GM18519 (cell line): ENCODE measurements at regions not wholly inside any gene's neighbourhood (a gene's known extent, or its start where the extent isn't known, plus 50 kb on each side); places are given as distances from the start of the nearest gene placed in this dataset.

Source experiments
- ATAC-seq: cut with Tn5 transposase; IDR thresholded peaks from one replicate; pipeline ENCODE4 v1.9.1; 2021; ENCODE audit warnings: mild to moderate bottlenecking, moderate library complexity; ENCODE audit not compliant: unreplicated experiment, low FRiP score

DNA sequence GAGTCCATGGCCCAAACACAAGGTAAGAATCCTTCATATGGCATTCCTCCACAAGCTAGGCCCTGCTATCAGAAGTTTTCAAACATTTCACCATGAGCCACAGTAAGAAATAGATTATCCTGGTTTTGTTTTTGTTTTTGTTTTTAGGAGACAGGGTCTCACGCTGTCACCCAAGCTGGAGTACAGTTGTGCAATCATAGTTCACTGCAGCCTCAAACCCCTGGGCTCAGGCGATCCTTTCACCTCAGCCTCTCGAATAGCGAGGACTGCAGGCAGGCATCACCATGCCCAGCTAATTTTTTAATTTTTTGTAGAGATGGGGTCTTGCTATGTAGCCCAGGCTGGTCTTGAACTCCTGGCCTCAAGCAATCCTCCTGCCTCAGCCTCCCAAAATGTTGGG, 218.8 kb downstream of the TOMM20 start:
- ATAC-seq: no peak

DNA sequence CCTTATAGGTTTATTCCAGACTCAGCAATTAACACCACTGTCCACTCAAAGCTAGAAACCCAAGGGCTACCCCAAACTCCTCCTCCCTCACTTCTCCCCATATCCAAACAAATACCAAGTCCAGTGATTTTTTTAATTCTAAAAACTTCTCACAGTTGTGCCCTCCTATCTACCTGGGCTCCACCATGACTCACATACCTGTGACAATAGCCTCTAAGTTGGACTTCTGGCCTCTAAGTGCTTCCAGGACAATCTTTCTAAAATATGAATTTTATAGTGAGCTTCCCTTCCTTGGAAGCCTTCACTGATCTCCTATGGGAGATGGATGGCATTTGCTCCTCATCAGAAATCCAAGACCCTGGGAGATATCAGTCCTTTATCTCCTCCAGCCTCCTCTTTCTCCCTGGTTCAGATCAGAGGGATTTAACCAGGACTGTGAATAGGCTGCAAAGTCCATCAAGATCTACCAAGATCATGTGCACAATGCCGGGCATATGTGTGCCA, 219.3 kb downstream of the TOMM20 start:
- no peak for ATAC-seq

DNA sequence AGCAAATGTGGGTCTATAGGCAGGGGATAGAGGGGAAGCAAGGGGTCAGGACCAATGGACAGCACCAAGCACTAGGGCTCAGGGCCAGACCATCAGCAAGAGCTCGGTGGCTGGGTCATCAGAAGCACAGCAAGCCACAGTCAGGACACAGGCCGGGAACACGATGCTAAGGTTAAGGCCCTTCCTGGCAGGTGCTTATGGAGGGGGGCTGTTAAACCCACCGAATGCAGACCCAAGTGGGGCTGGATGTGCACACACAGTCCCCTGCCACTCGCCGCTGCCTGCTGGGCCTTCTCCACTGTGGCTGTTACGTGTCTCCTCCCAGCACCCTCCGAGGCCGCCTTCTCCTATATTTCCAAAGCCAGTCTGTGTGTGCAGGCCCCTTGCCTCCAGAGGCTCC, 220.1 kb downstream of the TOMM20 start:
- no peak for ATAC-seq

DNA sequence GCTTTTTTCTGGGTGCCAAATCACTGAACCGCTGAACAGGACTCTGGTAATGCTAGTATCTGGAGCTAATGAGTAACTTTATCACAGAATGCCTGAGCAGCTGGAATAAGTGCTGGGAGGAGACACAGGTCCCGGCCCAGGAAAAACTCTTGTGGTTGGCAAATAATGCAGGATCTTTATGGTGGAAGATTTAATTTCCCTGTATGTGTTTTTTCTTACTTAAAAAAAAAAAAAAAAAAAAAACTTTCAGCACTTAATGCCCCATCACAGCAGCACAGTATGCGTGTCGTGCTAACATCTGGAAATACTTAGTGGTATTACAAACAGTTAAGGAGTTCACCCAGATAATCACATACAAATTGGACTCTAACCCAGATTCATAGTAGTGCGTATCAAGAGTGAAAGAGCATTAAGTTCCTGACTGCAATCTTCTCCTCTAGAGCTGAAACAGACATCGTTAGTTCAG, 220.7 kb downstream of the TOMM20 start:
- ATAC-seq: no peak

DNA sequence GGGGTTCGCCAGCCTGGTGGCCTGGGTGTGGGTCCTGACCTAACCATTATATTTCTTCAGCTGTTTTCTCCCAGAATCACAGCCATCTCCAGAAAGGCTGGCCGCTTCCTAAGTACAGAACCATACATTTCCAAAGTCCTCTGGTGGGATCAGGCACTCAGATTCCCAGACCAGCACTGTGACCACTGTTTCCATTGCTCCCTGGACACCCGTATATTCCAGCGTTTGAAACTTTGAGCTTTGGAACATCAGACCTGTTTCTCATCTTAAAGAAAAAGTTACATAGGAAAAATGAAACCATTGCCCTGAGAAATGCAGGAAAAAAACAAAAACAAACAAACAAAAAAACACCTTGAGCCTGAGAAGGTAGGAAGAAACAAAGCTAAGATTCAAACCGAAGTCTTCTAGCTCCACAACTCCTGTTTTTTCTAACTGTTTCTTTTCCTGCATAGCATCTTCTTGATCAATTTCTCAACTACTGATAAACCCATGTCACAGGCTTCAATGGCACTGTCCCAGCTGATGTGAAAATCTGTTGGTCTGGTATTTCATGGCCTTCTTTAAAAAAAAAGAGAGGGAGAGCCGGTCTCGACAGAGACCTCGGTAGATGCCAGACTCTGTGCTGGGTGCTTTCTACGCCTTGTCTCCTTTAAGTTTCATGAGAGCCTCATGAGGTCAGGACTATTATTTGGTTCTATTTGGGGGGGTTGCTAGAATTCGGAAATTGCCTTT, 221.3 kb downstream of the TOMM20 start:
- ATAC-seq: no peak

DNA sequence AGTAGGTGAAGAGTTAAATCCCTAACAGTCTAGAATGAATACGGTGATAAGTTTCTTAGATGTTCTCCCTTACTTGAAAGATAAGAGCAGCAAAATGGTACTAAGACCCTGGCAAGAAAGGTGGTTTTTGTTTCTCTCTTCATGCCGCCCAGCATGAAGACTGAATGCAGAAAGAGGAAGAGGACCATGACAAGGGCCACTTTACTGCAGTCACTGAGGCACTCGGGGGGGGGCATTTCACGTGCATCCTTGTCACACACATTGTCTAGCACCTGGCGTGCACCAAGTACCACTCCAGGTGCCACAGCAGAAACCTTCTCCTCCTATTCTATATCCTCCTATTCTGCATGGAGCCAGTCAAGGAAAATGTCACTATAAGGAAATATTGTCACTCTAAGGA, 222.0 kb downstream of the TOMM20 start:
- ATAC-seq: no peak

DNA sequence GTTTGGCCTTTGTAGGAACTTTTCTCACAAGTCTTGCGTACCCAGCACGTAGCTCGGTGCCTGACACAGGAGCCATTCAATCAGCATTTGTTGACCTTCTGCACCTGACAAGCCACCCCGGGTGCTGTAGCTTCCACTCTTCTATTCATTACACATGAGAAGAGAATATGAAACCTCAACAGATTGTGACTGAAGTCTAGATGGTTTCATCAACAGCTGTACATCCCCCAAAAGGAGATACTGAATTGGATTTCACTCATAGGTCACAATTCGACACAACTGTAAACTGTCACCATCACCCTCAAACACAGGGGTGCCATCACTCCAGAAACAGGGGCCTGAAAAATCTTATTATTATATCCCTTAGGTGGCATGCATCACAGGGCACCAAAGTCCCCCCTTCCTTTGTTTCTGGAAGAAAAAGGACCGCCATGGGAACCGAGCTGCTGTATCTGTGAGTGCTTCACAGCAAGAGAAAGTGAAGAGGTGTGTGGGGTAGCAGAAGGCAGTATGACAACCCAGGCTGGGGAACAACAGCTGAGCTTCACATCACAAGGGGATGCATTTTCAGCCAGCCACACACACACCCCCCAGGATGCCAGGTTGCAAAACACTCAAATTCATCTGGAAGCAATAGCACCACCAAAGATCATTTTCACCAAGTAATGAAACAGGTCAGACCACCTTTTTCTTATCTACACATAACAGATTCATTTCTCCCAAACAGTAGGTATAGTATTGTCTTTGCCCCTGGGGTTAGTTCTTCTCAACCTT, 225.7 kb downstream of the TOMM20 start:
- ATAC-seq: no peak

DNA sequence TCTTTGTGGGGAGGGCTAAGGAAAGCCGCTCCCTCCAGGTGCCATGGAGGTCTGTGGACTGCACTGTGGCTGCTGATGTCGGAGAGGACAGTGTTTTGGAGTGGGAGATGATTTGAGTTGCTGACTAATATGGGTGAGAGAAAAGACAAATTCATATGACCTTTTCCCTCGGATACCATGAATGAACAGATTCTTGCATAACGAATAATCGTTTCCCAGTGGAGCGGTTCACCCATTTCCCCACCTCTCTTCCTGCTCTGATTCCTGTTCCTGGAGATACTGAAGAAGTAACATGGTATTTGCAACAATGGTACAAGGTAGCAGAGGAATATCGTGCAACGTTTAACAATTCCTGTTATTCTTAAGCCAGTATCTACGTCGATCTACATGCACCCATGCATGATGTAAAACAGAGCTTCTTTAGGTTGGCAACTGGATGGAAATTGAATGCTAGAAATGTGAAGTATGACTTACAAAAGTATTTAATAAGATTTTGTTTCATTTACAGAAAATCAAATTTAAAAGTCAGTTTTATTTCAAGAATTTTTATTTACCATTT, 227.1 kb downstream of the TOMM20 start:
- no peak for ATAC-seq

DNA sequence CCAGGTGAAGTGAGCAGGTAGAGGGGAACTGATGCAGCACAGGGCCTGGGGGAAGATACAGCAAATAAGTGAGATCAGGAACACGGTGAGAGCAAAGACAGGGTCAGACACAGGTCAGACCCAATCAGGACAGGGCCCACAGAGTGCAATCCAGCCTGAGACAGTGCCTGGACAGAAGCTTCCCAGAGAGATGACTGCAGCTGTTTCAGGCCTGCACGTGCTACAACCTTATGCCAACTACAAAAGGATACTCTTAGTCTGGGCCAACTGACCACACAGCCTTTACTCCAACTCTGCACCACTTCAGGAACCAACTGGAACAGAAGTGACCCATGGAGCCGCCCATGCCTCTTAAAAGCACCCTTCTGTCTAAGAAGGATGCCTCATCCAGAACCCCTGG, 228.0 kb downstream of the TOMM20 start:
- no peak for ATAC-seq

DNA sequence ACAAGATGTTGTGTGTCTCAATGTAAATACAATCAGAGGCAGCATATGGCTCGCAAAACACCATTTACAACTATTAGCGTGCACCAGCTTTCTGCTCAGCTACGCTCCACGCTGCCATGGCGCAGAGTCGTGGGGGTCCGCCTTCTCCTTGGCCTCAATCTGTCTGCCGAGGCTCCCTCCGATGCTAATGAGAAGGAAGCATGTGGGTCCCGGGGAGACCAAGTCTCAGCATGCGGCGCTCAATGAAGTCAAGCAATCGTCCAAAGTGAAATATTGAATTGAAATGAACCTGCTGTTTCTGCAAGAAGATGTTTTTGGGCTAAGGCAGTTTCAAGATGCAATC, 228.9 kb downstream of the TOMM20 start:
- no peak for ATAC-seq

DNA sequence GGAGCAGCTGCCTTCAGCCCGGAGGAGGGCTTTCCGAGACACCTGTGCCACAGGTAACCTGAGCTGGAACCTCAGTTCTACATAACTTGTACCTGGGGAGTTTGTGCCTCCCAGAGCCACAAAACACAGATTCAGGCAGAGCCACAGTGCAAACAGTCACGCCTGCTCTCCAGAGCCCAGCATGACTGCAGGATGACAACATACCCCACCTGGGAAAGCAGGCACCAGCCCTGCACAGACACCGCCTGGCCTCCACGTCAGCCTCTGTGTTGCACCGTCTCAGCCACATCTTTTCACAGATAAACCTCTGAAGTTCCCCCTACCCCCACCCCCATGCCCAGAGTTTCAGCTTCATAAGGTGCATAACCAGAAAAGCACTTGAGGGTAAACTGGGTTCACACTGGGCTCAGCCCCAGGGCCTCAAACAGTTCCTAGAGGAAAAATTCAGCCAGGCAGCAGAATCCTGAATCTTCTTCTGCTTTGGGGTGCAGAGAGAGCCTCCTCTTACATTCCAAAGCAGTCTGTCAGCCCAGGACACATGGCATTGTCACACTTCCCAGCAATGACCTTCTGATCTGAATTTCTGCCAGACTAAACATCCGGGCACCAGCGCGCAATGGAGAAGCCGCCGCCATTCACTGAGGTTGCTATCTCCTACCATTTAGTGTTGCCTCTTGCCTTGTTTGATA, 229.5 kb downstream of the TOMM20 start:
- ATAC-seq: no peak

DNA sequence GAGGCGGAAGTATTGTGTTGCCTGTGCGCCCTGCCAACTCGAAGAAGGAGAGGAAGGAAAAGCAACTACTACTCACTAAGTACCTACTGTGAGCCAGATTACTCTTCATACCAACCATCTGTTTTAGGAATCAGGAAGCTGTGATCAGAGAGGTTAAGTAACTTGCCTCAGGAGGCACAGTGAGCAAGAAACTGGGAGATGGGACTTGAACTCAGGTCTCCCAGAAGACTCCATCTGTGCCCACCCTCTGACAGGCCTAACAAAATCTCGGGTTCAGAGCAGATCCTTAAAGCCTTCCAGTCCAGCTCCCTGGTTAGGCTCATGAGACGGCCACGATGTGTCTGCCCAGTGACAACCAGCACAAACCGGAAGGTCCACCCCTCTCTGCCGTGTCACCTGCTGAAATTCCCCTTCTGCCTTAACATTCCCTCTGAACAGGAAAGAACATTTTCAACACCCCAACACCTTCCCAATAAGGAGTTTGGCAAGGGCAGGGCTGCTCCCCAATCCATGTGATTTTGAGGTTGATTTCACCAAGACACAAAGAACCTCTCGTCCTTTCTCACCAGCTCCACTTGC, 230.1 kb downstream of the TOMM20 start:
- no peak for ATAC-seq

DNA sequence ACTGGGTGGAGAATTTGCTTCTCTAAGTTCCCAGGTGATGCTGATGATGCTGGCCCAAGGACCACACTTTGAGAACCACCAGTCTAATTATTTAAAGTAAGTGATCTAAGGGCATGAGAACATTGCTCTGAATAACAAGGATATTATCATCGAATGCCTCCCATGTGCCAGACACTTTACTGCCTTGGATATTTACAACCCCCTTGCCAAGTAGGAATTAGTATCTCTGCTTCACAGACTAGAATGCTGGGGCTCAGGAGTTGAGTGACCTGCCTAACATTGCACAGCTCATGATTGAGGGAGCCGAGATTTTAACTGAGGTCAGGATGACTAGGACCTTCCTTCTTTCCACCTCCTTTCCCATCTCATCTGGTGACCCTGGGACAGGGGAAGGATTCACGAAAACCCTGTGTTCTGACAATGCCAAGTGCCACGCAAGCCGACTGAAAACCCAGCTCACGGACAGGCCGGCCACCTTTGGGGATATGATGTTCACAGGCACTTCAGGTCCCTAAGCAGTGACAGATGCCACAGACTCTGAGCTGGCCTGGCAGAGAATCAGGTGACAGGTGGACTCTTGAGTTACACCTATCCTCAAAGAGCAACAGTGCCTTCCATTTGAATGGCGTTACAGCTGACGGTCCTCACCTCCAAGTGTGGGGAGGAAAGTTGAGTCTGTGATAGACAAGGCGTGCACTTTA, 230.7 kb downstream of the TOMM20 start:
- no peak for ATAC-seq

DNA sequence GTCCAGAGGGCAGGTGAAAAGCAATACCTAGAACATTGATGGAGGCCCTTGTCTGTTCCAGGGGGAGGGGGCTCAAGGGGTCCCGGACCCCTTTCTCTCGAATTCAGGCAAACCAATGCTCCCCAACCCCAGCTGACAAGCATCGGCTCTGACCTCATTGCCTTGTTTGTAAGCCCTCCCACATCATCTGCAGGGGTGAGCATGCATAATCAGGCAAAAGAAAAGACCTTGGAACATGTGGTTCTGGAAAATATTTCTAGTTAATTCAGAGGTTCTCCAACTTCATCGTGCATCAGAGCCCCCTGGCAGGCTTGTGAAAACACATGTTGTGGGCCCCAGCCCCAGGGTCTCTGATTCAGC, 231.3 kb downstream of the TOMM20 start:
- no peak for ATAC-seq

DNA sequence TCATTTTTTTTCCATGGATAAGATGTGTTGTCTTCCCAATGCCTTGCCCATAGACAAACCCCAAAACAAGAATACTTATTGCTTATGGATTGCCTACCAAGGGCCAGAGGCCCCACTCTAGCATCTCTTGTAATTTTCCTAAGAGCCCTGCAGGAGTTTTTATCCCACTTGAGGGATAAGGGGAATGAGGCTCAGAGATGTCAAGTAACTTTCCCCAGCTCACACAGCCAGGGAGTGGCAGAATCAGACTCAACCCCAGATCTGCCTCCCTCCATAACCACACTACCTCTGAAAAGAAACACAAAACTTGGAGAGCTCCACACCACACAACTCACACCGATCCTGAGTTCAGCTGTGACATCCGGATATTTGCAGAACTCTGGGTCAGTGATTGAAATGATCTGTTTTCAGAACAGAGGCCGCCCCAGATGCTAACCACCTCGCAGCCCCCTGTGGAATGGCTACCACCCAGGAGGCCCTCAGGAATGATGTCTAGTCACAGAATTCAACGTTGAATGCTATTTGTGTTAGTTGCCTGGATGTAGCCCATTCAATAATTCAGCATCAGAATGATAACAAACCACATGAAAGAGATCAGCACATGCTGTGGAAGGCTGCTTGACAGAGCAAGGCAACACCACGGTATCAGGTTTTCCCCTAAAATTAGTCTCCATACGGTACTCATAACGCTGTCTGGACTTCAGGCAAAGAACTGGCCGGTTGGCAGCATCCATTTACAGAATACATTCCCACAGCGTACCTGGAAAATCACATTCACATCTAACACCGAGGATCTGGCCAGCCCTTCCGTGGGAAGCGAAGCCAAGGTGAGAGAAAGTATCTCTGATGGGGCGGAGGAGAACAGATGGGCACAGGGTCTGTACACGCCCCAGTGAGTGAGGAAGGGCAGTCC, 231.9 kb downstream of the TOMM20 start:
- no peak for ATAC-seq

DNA sequence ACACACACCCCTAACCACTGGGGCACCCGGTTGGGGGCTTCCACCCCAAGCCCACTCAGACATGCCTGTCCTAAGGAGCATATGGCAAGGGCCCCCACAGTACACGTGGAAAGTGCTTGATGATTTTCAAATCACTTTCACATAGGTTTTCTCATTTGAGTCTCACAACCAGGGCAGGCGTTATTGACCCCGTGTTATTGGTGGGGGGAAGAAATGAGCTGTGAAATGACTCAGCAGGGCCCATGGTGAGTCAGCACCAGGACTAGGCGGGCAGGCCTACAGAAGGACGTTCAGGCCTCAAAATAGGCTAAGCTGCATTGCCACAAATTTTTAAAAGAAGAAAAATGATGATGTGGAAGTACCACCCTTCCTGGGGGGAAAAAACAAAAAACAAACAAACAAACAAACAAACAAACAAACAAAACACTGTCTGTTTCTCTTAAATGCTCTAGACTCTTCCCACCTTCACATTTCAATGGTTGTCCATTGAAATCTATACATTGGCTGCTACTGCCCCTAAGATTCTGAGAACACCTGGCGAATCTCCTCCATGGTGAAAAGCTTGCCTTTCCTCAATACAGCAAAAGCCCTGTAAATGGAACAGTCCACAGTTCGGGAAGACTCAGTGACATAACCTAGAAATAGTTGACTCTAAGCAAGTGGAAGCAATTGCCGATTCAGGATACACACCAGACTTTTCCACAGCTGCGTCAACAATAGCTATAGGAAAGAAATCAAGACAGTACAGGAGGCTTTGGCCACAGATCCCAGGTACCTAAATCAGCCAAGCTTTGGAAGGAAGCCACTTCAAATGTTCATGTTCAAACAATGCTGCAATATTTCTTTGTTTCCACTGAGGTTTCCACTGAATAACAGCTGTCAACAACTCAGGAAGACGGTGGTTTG, 234.7 kb downstream of the TOMM20 start:
- ATAC-seq: no peak

DNA sequence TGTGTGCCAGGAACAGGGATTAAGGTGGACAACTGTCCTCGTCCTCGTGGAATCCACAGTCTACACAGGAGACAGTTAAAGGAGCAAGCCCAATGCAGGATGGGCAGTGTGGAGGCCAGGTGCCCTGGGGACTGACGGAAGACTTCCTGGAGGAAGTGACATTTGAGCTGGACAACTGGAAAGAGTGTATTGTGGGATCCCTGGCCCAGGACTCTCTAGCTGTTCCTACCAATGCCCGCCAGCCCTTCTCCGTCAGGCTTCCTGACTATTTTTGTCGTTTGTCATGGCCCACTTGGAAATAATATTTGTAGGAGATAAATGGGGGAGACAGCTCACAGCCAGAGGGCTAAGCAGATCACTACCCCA, 235.3 kb downstream of the TOMM20 start:
- no peak for ATAC-seq

DNA sequence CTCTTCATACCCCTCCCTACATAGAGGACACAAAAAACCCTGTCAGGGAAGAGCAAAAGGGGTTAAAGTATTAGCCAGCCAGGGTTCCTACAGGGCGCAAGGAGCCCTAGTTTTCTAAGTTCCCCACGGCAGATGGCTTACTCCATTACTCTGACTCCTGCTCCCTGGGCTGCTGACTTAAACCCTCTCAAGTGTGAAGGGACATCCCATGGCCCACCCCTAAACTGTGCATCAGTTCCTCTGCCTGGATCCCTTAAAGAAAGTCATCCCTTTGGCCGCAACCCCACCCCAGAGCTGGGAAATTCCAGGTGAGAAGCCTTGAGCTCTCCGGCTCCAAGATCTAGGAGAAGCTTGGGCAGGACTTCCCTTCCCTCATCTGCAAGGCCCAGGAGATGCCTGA, 236.0 kb downstream of the TOMM20 start:
- ATAC-seq: no peak
